H1 (cell line): ENCODE measurements at regions not wholly inside any gene's neighbourhood (a gene's known extent, or its start where the extent isn't known, plus 50 kb on each side); places are given as distances from the start of the nearest gene placed in this dataset.

Experiments
- CBX8 ChIP-seq: fragments of 300-800, 300-1000 bp; sonication (generic); IDR thresholded peaks from 2 replicates; pipeline ENCODE4 v1.7.1; 2016; ENCODE audit warnings: low read depth, low read length, borderline replicate concordance
- CHD1 ChIP-seq: IDR thresholded peaks from 2 replicates; pipeline ENCODE4 v1.6.1; 2012; ENCODE audit warnings: low read depth, low read length, improper control_type of control experiment
- CHD2 ChIP-seq: IDR thresholded peaks from 2 replicates; pipeline ENCODE4 v1.6.1; 2012; ENCODE audit warnings: low read length, improper control_type of control experiment
- CTCF ChIP-seq, 3 experiments: IDR thresholded peaks; 1 replicate in 2 of 3; 2 replicates in 1 of 3; pipeline versions ENCODE4 v1.5.1 to v1.6.1; 2011; ENCODE audit warnings: low read length in 3 of 3, mild to moderate bottlenecking in 3 of 3, inconsistent platforms in 2 of 3, low read depth in 1 of 3, moderate library complexity in 1 of 3; ENCODE audit not compliant: insufficient read depth in 1 of 3; ENCODE audit errors: control extremely low read depth in 1 of 3
- EP300 ChIP-seq, 2 experiments: IDR thresholded peaks; 1 replicate in 1 of 2; 2 replicates in 1 of 2; pipeline ENCODE4 v1.6.1; 2011 to 2012; ENCODE audit warnings: low read depth in 2 of 2, low read length in 2 of 2, mild to moderate bottlenecking in 2 of 2, borderline replicate concordance in 1 of 2, inconsistent platforms in 1 of 2, moderate library complexity in 1 of 2
- EZH2 ChIP-seq: fragments of 200-600 bp; sonication (generic); IDR thresholded peaks from 2 replicates; pipeline ENCODE4 v1.7.1; 2012; ENCODE audit warnings: low read depth, mild to moderate bottlenecking, moderate library complexity, low read length, inconsistent platforms; ENCODE audit not compliant: severe bottlenecking
- GABPA ChIP-seq: IDR thresholded peaks from 2 replicates; pipeline ENCODE4 v1.6.1; 2011; ENCODE audit warnings: mild to moderate bottlenecking, low read length, moderate library complexity, borderline replicate concordance; ENCODE audit not compliant: insufficient read depth
- KDM1A ChIP-seq: fragments of 200-600, 300-600 bp; sonication (generic); IDR thresholded peaks from 2 replicates; pipeline ENCODE4 v1.7.1; 2016; ENCODE audit warnings: mild to moderate bottlenecking, low read length, borderline replicate concordance
- SIN3A ChIP-seq, 2 experiments: IDR thresholded peaks in 1 of 2; conservative IDR thresholded peaks in 1 of 2; 2 replicates each; pipeline ENCODE4 v1.6.1; 2011 to 2012; ENCODE audit warnings: low read length in 2 of 2, improper control_type of control experiment in 1 of 2, low read depth in 1 of 2, mild to moderate bottlenecking in 1 of 2
- YY1 ChIP-seq: IDR thresholded peaks from 2 replicates; pipeline ENCODE4 v1.6.1; 2011; ENCODE audit warnings: low read depth, mild to moderate bottlenecking, low read length

- no peak for TF ChIP-seq CTCF (IDR thresholded peaks at IDR 0.05; ENCODE audit: control extremely low read depth in 1 of 3, insufficient read depth in 1 of 3, low read depth in 1 of 3, low read length in 3 of 3)
- TF ChIP-seq EP300 (IDR thresholded peaks at IDR 0.05; ENCODE audit: borderline replicate concordance in 1 of 2, low read depth in 2 of 2, low read length in 2 of 2) = no peak
- TF ChIP-seq KDM1A = no peak
- no peak for TF ChIP-seq CBX8
- TF ChIP-seq EZH2 = no peak
- TF ChIP-seq CHD1 = no peak
- TF ChIP-seq CHD2 = no peak
- TF ChIP-seq YY1 = no peak
- no peak for TF ChIP-seq SIN3A (conservative IDR thresholded peaks at IDR 0.05 in 1 of 2, IDR thresholded peaks at IDR 0.05 in 1 of 2; ENCODE audit: low read depth in 1 of 2, low read length in 2 of 2)
- TF ChIP-seq GABPA = no peak
Measured at GRCh38 chr12:92221656-92222315, 76.1 kb upstream of the BTG1 start.
